Natural killer cell (primary cell): ENCODE measurements at regions not wholly inside any gene's neighbourhood (a gene's known extent, or its start where the extent isn't known, plus 50 kb on each side); places are given as distances from the start of the nearest gene placed in this dataset.
A peak's percentile ranks its signal among the peaks of the same experiment; 100 is the strongest.

ENCODE experiments used
- ATAC-seq, 3 donors: fragments of 150-1000 bp in 2 of 3; fragments of 200-7000 bp in 1 of 3; cut with Tn5 transposase; 1 replicate in 1 of 3; 2 replicates in 2 of 3; pipeline ENCODE4 v1.10.0; 2021; ENCODE audit warnings: mild to moderate bottlenecking in 2 of 3, moderate library complexity in 2 of 3
- DNase-seq, 2 donors: peaks; one replicate each; pipeline versions ENCODE4 v3.0.0 to v3.0.0-alpha.2; 2013 to 2021; ENCODE audit warnings: mixed read lengths in 1 of 2
- H3K27ac ChIP-seq: one replicate; pipeline ENCODE4 v1.5.1; 2013; ENCODE audit warnings: mild to moderate bottlenecking, low read length
- H3K27me3 ChIP-seq: one replicate; pipeline ENCODE4 v1.6.1; 2013; ENCODE audit warnings: low read length; ENCODE audit not compliant: control insufficient read depth, insufficient read depth
- H3K36me3 ChIP-seq: one replicate; pipeline ENCODE4 v1.6.1; 2013; ENCODE audit warnings: low read length; ENCODE audit not compliant: control insufficient read depth, insufficient read depth
- H3K4me1 ChIP-seq: one replicate; pipeline ENCODE4 v1.6.1; 2013; ENCODE audit warnings: low read length; ENCODE audit not compliant: control insufficient read depth, insufficient read depth
- H3K4me3 ChIP-seq: one replicate; pipeline ENCODE4 v1.5.1; 2013; ENCODE audit warnings: low read length
- H3K9me3 ChIP-seq: one replicate; pipeline ENCODE4 v1.6.1; 2013; ENCODE audit warnings: low read length; ENCODE audit not compliant: control insufficient read depth, insufficient read depth
- H3K27ac Mint-ChIP-seq, 2 donors: one replicate each; pipeline ENCODE4 v1.8.0; 2022; ENCODE audit warnings: mild to moderate bottlenecking in 2 of 2, mixed read lengths in 2 of 2, moderate library complexity in 1 of 2
- H3K27me3 Mint-ChIP-seq, 2 donors: one replicate each; pipeline ENCODE4 v1.8.0; 2022; ENCODE audit warnings: low read depth in 2 of 2, mixed read lengths in 2 of 2
- H3K36me3 Mint-ChIP-seq: one replicate; pipeline ENCODE4 v1.8.0; 2022; ENCODE audit warnings: mixed read lengths
- H3K4me1 Mint-ChIP-seq, 2 donors: one replicate each; pipeline ENCODE4 v1.8.0; 2022; ENCODE audit warnings: mixed read lengths in 2 of 2
- H3K4me3 Mint-ChIP-seq: one replicate; pipeline ENCODE4 v1.8.0; 2022; ENCODE audit warnings: mild to moderate bottlenecking, moderate library complexity, mixed read lengths
- H3K9me3 Mint-ChIP-seq, 2 donors: one replicate each; pipeline ENCODE4 v1.8.0; 2022; ENCODE audit warnings: mixed read lengths in 2 of 2
- CTCF ChIP-seq: fragments of 200-600 bp; IDR thresholded peaks from one replicate; pipeline ENCODE4 v1.8.0; 2022; ENCODE audit warnings: antibody characterized with exemption
- WGBS: methylation state at CpG from one replicate; pipeline ENCODE4 v1.1.7; 2013; ENCODE audit warnings: missing lambda C conversion rate; ENCODE audit not compliant: insufficient coverage; 5-methylcytosine and 5-hydroxymethylcytosine counted together
- intact Hi-C: fragments of 100-400 bp; cut with micrococcal nuclease; formaldehyde crosslinking; loops from one replicate; pipeline ENCODE4 v1.14.2; 2022

GRCh38 chr10:17504547-17505245 is 50.3 kb upstream of the ST8SIA6 start:
- peaks cover 68 to 74% of the 10 kb centered on the region in 2 donors for H3K4me1 Mint-ChIP-seq
- DNase-seq (no peak), ATAC-seq (no peak)
- H3K36me3 ChIP-seq: no peaks in the 10 kb centered on the region
- peaks cover 0 to 2% of the 10 kb centered on the region in 2 donors for H3K9me3 Mint-ChIP-seq
- H3K36me3 Mint-ChIP-seq: no peaks in the 10 kb centered on the region
- H3K27me3 ChIP-seq: no peaks in the 10 kb centered on the region
- no peaks in the 10 kb centered on the region for H3K9me3 ChIP-seq
- 80% methylated on average over 5 of the region's 6 CpGs for whole genome bisulfite sequencing
- intact Hi-C loops: loop anchor here (10.0 kb wide), 2 partner anchors 270 to 350 kb away; no protein-coding TSS in a partner anchor
- no peak overlapping the region for H3K4me3 ChIP-seq
- H3K27ac Mint-ChIP-seq: peak overlapping the region; percentile 77 to 96
- peaks cover 52% of the 10 kb centered on the region for H3K4me1 ChIP-seq
- H3K27me3 Mint-ChIP-seq: no peaks in the 10 kb centered on the region
- peak overlapping the region; percentile 1 for H3K27ac ChIP-seq
- peak overlapping the region; percentile 67 for H3K4me3 Mint-ChIP-seq
- TF ChIP-seq CTCF: no peak
